Dendritic cell treated with granulocyte-macrophage colony-stimulating factor and Interleukin-4, amounts not matched to agents 40 ng/mL and 50 ng/mL, for 4 days (primary cell): ENCODE measurements at regions not wholly inside any gene's neighbourhood (a gene's known extent, or its start where the extent isn't known, plus 50 kb on each side); places are given as distances from the start of the nearest gene placed in this dataset.

Experiments
- H3K27ac Mint-ChIP-seq: one replicate; pipeline ENCODE4 v1.8.0; 2022; ENCODE audit warnings: mild to moderate bottlenecking, mixed read lengths
- H3K27me3 Mint-ChIP-seq: one replicate; pipeline ENCODE4 v1.8.0; 2022; ENCODE audit warnings: mild to moderate bottlenecking, mixed read lengths
- H3K36me3 Mint-ChIP-seq: one replicate; pipeline ENCODE4 v1.8.0; 2022; ENCODE audit warnings: low read depth, mixed read lengths
- H3K4me1 Mint-ChIP-seq: one replicate; pipeline ENCODE4 v1.8.0; 2022; ENCODE audit warnings: low read depth, mixed read lengths
- H3K4me3 Mint-ChIP-seq: one replicate; pipeline ENCODE4 v1.8.0; 2022; ENCODE audit warnings: mild to moderate bottlenecking, moderate library complexity, mixed read lengths
- H3K9me3 Mint-ChIP-seq: one replicate; pipeline ENCODE4 v1.8.0; 2022; ENCODE audit warnings: mixed read lengths
- intact Hi-C: fragments of 100-400 bp; cut with micrococcal nuclease; formaldehyde crosslinking; loops from one replicate; pipeline ENCODE4 v1.15.0; 2022

GRCh38 chr20:11182720-11183119 lies 508.9 kb upstream of the JAG1 start:
- Mint-ChIP-seq H3K9me3 (peaks cover 36% of the 10 kb centered on the region), H3K4me1 (peaks cover 6% of the 10 kb centered on the region), H3K4me3 (no peak overlapping the region), H3K27me3 (no peaks in the 10 kb centered on the region), H3K27ac (peak overlapping the region; percentile 63), H3K36me3 (peaks cover 21% of the 10 kb centered on the region)
- intact Hi-C loops = loop anchor here (2.0 kb wide), 1 partner anchor 24 kb away; no protein-coding TSS in a partner anchor

DNA sequence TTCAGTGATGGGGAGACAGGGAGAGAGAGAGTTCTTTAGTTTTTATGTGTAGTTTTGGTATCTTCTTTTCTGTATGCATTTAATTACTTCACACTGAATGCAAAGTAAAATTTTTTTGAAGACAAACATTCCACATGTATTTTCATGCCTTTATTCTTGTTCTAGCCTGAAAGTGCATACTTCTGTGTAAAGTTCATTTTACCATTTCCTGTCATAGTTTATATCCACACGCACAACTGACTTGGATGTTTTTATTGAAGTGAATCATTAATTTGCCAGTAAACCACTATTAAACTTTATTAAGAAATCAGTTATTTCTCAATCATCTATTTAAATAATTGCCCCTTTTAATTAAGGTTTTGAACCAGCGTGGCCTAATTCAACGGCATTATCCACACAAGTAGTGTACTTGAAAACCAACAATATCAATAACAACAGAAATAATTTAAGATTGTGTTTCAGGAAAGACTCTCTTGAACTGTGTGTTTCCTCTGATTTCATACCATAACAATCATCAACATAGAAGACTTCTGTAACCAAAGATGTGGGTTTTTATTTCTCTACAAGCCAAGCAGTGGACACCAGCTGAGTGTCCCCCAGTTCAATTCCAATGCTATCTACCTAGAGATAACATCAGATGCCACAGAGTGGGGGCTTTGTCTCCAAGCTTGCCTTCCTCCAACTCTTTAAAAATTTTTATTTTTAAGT lies 512.7 kb upstream of the JAG1 start:
- H3K4me3 Mint-ChIP-seq = no peak overlapping the region
- peaks cover 3% of the 10 kb centered on the region for H3K27me3 Mint-ChIP-seq
- intact Hi-C loops = no loop called here
- H3K36me3 Mint-ChIP-seq = peaks cover 10% of the 10 kb centered on the region
- no peak overlapping the region for H3K27ac Mint-ChIP-seq
- peaks cover 11% of the 10 kb centered on the region for H3K4me1 Mint-ChIP-seq
- peaks cover 32% of the 10 kb centered on the region for H3K9me3 Mint-ChIP-seq

DNA sequence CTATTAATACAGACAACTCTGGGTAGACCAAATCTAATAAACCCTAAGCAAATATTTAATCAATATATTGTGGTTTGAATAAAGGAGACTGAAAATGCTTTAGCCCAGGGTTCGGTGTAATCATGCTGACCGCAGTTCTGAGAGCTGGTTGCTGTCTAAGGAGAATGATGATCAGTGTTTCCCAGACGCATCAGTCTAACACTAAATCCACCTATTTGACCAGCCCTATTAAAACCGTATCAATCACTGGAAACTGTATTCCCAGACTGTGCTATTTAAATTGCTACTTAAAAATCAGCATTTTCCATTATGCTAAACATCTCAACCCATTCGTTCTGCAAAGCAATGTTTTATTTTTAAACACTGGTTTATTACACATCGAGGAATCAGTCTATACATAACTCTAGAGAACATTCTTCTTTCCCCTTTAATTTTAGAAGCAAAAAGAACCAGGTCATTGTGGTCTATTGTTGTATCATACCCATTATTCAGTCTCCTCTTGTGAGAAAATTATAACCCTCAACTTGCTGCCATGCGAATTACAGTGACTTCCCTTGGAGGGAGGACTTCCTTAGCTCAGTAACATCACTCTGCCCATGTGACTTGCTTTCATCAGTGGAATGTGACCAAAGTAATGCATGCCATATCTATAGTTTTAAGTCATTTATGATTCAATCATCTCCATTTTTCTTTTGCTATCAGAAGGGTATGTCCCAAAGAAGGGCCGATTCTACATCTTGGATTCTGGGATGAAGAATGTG lies 515.2 kb upstream of the JAG1 start:
- Mint-ChIP-seq H3K27ac (no peak overlapping the region), H3K4me1 (peaks cover 11% of the 10 kb centered on the region), H3K36me3 (peaks cover 10% of the 10 kb centered on the region), H3K4me3 (no peak overlapping the region), H3K27me3 (peaks cover 3% of the 10 kb centered on the region), H3K9me3 (peaks cover 35% of the 10 kb centered on the region)
- intact Hi-C loops = no loop called here

GRCh38 chr20:11190741-11191140 lies 516.9 kb upstream of the JAG1 start:
- Mint-ChIP-seq H3K9me3 (peaks cover 22% of the 10 kb centered on the region), H3K27ac (peak overlapping the region; percentile 38), H3K4me3 (no peak overlapping the region), H3K4me1 (peaks cover 15% of the 10 kb centered on the region), H3K27me3 (peaks cover 3% of the 10 kb centered on the region), H3K36me3 (no peaks in the 10 kb centered on the region)
- intact Hi-C loops = no loop called here

DNA sequence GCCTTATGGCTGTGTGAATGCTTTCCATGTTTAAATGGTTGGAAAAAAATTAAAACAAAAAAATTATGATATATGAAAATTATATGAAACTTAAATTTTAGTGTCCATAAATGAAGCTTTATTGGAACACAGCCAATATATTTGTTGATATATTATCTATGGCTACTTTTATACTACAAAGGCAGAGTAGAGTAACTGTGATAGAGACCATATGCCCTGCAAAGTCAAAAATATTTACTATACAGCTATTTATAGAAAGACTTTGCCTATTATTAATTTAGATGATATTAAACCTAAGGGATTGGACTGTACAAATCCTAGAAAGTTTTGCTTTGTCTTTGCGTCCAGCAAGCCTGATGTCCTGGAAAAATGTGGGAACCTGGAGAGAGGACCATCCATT lies 518.3 kb upstream of the JAG1 start:
- Mint-ChIP-seq H3K4me3 (no peak overlapping the region), H3K36me3 (no peaks in the 10 kb centered on the region), H3K4me1 (peaks cover 27% of the 10 kb centered on the region), H3K27ac (no peak overlapping the region), H3K27me3 (peaks cover 3% of the 10 kb centered on the region), H3K9me3 (peaks cover 19% of the 10 kb centered on the region)
- intact Hi-C loops = no loop called here

DNA sequence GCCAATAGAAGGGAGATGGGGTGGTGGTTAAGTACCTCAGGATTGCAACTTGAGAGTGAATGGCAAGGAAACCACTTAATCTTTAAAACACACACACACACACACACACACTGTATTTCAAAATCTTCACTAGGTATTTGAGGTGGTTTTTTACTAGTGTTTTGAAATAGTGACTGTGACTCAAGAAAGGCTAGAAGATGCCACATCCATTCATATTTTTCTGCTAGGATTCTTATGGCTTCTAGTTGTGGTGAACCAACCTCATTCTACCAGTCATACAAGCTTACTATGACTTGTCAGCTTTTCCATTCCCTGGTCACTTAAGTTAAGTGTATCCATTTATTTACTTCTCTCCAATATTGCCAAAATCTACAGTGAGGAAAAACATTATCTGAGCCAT lies 519.4 kb upstream of the JAG1 start:
- peaks cover 23% of the 10 kb centered on the region for H3K9me3 Mint-ChIP-seq
- intact Hi-C loops = no loop called here
- H3K27ac Mint-ChIP-seq = no peak overlapping the region
- H3K36me3 Mint-ChIP-seq = peaks cover 10% of the 10 kb centered on the region
- peaks cover 34% of the 10 kb centered on the region for H3K4me1 Mint-ChIP-seq
- no peak overlapping the region for H3K4me3 Mint-ChIP-seq
- peaks cover 3% of the 10 kb centered on the region for H3K27me3 Mint-ChIP-seq

- H3K4me3 Mint-ChIP-seq = no peak overlapping the region
- peaks cover 10% of the 10 kb centered on the region for H3K36me3 Mint-ChIP-seq
- H3K27me3 Mint-ChIP-seq = peaks cover 3% of the 10 kb centered on the region
- H3K9me3 Mint-ChIP-seq = peaks cover 23% of the 10 kb centered on the region
- H3K4me1 Mint-ChIP-seq = peaks cover 47% of the 10 kb centered on the region
- H3K27ac Mint-ChIP-seq = peak overlapping the region; percentile 77
- intact Hi-C loops = no loop called here
Measured at GRCh38 chr20:11195169-11195568, 521.4 kb upstream of the JAG1 start.

DNA sequence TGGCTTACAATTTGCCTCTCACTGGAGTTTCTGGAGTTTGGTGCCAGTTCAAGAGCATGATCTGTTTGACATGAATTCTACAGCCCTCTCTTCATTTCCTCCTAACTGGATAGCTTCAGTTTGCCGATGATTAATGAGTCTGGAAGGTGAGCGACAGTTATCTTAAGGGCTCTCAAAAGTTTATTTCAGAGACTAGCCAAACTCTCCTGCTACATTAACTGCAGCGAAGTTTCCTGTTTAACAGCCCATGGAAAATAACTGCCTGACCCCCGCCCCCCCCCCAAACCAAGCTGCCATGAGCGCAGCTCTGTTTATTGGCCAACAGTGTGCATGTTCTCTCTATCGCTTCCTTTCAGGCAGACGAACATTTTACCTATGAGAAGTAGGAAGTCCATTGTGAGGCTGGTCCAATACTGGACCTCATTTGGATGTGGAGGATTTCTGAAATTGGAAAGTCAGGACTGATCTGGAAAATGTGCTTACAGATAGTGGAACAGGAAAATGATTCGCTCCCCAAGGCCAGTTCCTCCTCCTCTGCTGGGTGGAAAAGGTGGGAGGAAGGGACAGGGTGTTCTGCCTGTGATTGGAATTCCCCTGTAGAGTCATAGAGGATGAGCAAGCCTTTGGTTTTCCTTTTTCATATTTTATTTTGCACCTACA lies 522.2 kb upstream of the JAG1 start:
- peaks cover 10% of the 10 kb centered on the region for H3K36me3 Mint-ChIP-seq
- peak overlapping the region; percentile 77 for H3K27ac Mint-ChIP-seq
- H3K4me1 Mint-ChIP-seq = peaks cover 51% of the 10 kb centered on the region
- peaks cover 16% of the 10 kb centered on the region for H3K9me3 Mint-ChIP-seq
- no peaks in the 10 kb centered on the region for H3K27me3 Mint-ChIP-seq
- intact Hi-C loops = no loop called here
- H3K4me3 Mint-ChIP-seq = no peak overlapping the region

DNA sequence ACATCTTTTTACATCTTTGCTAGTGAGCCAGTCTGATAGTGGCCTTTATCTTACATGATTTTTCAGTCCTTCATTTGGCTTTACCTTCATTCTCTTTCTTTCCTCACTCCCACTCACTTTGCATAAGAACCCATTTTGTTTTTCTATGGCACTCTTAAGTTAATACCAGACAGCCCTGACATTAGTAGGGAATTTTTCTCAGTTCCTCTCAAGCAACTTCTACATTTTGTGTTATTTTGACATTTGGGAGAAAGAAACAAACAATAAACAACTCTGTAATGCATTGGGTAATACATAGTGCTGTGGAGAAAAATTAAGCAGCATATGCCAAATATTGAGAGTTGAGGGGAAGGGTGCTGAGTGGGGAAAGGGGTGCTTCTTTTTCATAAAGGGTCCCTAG lies 524.1 kb upstream of the JAG1 start:
- peaks cover 10% of the 10 kb centered on the region for H3K9me3 Mint-ChIP-seq

GRCh38 chr20:11200423-11200822 lies 526.6 kb upstream of the JAG1 start:
- Mint-ChIP-seq H3K36me3 (peaks cover 10% of the 10 kb centered on the region), H3K27me3 (no peaks in the 10 kb centered on the region), H3K9me3 (peaks cover 10% of the 10 kb centered on the region), H3K4me3 (no peak overlapping the region), H3K27ac (no peak overlapping the region), H3K4me1 (peaks cover 58% of the 10 kb centered on the region)
- intact Hi-C loops = loop anchor here (10.0 kb wide), 3 partner anchors 106 to 736 kb away; no protein-coding TSS in a partner anchor

More for the DNA sequence above, 524.1 kb upstream of the JAG1 start:
- peaks cover 10% of the 10 kb centered on the region for H3K36me3 Mint-ChIP-seq
- peaks cover 54% of the 10 kb centered on the region for H3K4me1 Mint-ChIP-seq
- peak overlapping the region; percentile 72 for H3K27ac Mint-ChIP-seq
- intact Hi-C loops = no loop called here
- H3K27me3 Mint-ChIP-seq = no peaks in the 10 kb centered on the region
- H3K4me3 Mint-ChIP-seq = no peak overlapping the region

DNA sequence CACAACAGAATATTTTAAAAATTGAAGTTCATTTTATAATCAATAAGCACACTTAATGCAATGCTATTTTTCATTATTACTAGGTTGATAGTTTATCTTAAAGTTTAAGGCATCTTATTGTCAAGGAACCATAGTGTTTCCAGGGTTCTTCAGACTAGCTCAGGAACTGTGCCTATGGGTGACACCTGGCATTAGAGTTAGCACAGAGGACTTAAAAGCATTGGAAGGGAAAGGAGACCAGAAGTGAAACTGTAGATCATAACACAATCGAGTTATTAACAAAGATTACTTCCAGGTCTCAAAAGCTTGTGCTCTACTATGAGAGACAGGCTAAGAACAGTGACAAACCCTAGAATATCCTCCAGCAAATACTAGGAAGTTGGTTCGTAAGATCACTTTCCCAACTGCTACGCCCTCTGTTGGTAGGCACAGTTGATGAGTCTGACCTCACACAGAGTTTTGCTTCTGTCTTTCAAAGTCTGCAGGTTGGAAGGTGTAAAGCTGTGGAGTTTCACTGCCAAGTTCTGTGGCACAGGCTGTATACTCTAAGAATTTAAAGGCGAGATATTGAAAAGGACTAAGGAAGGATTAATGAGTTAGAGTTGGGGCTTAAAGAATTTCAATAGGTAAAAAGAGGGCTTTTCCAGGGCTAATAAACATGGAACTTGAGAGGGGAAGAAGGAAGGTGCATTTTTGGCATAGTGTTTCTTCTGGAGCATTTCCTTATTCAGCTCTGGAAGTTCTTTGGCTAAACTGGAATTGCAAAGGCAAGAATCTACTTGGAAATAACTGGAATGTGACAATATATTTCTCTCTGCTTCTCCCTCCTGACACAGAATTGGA lies 531.3 kb upstream of the JAG1 start:
- H3K4me1 Mint-ChIP-seq = peaks cover 29% of the 10 kb centered on the region
- peaks cover 1% of the 10 kb centered on the region for H3K27me3 Mint-ChIP-seq
- peak overlapping the region; percentile 11 for H3K27ac Mint-ChIP-seq
- intact Hi-C loops = loop anchor here (2.0 to 10.0 kb wide), 5 partner anchors 46 to 740 kb away; no protein-coding TSS in a partner anchor
- H3K36me3 Mint-ChIP-seq = no peaks in the 10 kb centered on the region
- H3K9me3 Mint-ChIP-seq = no peaks in the 10 kb centered on the region
- H3K4me3 Mint-ChIP-seq = no peak overlapping the region

DNA sequence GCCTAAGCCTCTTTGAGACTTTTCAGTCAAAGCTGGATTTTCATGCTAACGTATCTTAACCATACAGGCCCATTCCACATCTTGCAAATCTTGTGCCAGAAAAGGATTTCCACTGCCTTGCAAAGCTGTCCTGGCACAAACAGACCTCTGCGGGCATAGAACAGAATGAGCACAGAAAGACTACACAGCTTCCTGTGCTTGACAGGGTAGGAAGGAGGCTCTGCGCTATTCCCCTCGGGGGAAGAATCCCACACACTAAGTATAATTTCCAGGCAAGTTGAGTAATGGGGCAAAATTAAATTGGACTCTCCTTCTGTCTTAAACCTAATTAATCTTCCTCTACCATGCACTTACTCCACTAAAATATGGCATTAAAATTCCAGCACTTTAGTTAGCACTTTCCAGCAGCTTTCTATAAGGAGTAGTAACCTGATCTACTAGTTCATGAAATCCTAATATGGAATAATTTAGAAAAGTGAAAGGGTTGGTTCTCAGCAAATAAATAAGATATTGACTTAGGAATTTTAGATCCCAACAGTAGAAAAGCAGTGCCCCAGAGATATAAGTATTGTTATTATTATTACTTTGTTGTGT lies 532.1 kb upstream of the JAG1 start:
- no peak overlapping the region for H3K27ac Mint-ChIP-seq
- H3K36me3 Mint-ChIP-seq = no peaks in the 10 kb centered on the region
- intact Hi-C loops = loop anchor here (2.0 to 10.0 kb wide), 5 partner anchors 47 to 741 kb away; no protein-coding TSS in a partner anchor
- H3K4me1 Mint-ChIP-seq = peaks cover 22% of the 10 kb centered on the region
- no peak overlapping the region for H3K4me3 Mint-ChIP-seq
- H3K27me3 Mint-ChIP-seq = peaks cover 1% of the 10 kb centered on the region
- H3K9me3 Mint-ChIP-seq = no peaks in the 10 kb centered on the region
